ENCODE measurements at regions not wholly inside any gene's neighbourhood (a gene's known extent, or its start where the extent isn't known, plus 50 kb on each side); places are given as distances from the start of the nearest gene placed in this dataset.
"Not testable (repeated sequence)": the region's sequence is repeated elsewhere in the genome, so short reads cannot be mapped to it uniquely, and the experiment has no call there.

DNA sequence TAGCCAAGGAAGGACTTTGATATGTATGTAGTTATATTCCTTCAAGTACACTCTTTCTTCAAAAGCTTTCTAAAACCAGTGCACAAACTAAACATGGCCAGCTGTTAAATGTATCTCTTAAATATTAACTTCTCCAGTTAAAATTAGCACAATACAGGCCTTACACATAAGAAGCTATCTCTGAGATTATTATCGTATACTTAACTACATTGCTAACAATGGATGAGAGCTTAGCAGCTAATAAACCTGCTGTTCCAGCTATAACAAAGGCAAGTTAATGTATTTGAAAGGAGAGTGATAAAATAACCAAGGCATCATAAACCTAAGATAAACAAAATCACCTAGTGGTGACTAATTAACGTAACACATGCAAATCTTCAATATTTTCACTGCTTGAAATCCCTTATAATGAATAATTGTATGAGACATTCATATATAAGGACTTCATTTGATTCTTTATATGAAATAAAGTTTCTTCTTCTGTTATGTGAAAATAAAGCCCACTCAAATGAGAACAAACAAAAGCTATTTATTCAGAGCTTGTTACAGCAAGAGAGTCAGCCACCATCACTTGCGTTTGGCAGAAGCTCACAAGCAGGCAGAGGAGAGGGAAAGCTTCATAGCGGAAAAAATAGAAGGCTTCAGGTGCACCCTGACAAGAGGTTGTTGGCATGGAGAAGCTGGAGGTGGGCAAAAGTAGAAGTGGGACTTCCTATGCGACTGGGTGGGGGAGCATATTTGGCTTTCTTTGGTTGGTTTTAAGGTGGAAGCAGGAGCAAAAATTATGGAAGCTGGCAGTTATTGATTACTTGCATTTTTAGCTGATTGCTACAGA is 274.1 kb upstream of the CHRM3 start:
- DNase-seq (ENCODE audit: low read depth) = no peak

DNA sequence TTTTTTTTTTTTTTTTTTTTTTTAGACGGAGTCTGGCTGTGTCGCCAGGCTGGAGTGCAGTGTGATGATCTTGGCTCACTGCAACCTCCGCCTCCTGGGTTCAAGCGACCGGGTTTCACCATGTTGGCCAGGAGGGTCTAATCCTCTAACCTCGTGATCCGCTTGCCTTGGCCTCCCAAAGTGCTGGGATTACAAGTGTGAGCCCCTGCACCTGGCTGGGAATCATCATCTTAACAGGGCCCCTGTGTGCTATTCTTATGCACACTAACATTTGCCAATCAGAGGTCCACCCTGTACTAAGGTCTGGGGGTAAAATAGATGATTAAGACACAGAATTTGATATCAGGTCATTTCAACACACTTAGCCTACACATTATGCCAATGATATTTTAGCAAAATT is 278.7 kb upstream of the CHRM3 start:
- DNase-seq (ENCODE audit: low read depth) = no peak

DNA sequence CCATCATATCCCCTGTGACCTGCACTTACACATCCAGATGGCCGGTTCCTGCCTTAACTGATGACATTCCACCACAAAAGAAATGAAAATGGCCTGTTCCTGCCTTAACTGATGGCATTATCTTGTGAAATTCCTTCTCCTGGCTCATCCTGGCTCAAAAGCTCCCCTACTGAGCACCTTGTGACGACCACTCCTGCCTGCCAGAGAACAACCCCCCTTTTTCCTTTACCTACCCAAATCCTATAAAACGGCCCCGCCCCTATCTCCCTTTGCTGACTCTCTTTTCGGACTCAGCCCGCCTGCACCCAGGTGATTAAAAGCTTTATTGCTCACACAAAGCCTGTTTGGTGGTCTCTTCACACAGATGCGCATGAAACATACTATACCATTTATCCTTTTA is 279.7 kb upstream of the CHRM3 start:
- not testable (repeated sequence) for DNase-seq (ENCODE audit: low read depth)

DNA sequence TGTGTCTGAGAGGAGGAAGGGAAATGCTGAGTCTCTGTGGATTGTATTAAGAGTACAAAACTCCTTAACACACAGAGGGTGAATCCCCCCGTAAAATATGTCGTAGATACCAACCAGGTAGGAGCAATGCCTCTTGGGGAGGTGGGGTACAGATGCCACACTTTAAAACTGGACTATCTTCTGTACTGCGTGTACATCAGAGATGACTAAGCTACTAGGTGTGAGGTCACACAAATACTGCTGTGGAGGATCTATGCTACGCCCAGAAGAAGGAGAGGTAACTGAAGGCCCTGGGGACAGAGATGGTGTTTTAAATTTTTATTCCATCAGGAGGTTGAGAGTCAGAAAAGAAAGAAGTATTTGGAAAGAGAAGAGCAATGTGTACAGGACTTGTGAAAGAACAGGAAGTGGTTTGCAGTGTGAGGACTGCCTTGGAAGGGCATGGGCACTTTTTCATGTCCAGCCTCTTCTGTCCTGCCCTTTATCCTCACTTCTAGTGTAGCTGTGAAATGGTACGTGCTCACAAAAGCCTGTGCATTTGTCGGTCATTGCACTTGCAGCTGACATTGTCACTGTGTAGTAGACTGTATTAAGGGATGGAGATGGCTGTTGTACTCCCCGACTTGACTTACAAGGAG is 287.8 kb upstream of the CHRM3 start:
- DNase-seq (ENCODE audit: low read depth) = no peak

DNA sequence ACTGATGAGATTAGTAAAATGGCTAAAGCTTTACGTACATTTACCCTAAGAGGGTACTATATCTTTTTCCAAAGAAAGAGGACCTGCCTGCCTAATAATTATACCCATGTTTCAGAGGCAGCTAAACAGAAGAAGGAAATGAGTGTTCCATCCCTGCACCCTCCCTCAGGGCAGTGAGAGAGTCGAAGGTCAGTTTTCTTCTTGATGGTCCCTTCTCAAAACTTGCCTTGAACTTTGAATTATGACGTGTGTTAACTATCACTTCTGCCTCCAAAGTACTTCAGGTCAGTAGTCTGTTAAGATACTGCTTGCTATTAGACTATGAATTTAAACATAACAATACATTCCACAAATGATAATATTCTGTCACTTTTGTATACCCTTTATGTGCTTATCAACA is 294.8 kb upstream of the CHRM3 start:
- no peak for DNase-seq (ENCODE audit: low read depth)

DNA sequence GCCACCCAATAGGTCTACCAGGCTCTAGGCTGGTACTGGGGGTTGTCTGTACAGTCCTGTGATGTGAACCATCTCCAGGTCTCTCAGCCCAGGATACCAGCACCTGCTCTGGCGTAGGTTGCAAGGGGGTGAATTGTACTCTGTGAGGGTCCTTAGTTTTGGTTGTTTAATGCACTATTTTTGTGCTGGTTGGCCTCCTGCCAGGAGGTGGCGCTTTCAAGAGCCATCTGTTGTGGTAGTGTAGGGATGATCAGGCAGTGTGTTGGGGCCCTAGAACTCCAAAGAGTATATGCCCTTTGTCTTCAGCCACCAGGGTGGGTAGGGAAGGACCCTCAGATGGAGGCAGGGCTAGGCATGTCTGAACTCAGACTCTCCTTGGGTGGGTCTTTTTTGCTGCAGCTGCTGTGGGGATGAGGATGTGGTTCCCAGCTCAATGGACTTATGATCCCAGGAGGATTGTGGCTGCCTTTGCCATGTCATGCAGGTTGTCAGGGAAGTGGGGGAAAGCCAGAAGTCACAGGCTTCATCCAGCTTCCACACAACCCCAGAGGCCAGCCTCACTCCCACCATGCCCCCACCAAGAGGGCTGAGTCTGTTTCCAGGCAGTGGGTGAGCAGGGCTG is 301.8 kb upstream of the CHRM3 start:
- DNase-seq (ENCODE audit: low read depth) = no peak

DNA sequence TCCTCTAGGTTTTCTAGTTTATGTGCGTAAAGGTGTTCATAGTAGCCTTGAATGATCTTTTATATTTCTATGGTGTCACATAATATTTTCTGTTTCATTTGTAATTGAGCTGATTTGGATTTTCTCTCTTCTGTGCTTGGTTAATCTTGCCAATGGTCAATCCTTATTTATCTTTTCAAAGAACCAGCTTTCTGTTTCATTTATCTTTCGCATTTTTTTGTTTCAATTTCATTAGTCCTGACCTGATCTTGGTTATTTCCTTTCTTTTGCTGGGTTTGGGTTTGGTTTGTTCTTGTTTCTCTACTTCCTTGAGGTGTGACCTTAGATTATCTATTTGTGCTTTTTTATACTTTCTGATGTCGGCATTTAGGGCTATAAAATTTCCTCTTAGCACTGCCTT is 304.4 kb upstream of the CHRM3 start:
- not testable (repeated sequence) for DNase-seq (ENCODE audit: low read depth)

DNA sequence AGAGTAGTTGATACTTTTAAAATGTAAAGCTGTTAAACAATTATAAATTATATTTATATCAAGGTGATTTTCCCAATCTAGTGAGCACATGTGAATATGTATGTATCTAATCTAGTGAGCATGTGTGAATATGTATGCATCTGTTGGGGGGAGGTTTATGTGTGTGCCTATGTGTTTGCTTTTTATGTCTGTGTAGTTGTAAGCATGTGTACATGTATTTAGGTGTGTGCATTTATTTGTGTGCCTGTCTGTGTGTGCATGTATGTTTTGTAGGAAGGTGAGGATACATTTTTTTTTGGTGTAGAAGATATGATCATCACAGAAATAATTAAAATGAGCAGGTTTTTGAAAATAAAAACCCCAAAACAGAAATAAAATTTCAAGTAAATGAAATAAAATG is 318.9 kb upstream of the CHRM3 start:
- DNase-seq (ENCODE audit: low read depth) = no peak

DNA sequence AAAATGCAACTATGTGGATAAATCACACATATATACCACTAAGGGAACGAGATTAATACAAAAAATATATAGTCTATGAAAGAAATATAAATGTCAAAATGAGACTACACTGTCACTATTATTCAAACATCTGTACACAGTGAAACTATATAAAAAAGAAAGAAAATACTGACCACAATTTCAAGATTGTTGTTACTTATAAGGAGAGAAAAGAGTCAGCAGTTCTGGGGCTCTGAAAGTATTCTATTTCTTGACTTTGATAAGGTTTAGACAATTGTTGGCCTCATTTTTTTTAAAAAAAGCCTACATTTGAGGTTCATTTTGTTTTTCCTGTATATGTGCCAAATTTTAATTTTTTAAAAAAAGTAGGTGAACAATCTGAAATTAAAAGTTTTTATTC is 319.3 kb upstream of the CHRM3 start:
- DNase-seq (ENCODE audit: low read depth) = no peak

DNA sequence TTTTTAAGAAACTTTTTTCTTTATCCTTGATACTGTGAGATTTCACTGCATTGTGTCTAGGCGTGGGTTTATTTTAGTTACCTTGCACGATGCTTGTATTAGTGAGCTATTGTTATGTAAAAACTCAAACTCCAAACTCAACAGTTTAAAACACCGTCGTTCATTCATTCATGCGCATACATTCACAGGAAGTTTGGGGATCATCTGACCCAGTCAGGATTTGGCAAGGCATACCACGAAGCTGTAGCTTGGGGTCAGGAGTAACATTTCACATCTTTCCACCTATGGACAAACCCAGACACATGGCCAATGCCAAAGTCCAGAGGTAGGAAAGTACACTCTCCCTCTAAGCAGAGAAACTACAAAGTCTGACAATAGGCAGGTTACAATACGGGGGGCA is 324.6 kb upstream of the CHRM3 start:
- no peak for DNase-seq (ENCODE audit: low read depth)

DNA sequence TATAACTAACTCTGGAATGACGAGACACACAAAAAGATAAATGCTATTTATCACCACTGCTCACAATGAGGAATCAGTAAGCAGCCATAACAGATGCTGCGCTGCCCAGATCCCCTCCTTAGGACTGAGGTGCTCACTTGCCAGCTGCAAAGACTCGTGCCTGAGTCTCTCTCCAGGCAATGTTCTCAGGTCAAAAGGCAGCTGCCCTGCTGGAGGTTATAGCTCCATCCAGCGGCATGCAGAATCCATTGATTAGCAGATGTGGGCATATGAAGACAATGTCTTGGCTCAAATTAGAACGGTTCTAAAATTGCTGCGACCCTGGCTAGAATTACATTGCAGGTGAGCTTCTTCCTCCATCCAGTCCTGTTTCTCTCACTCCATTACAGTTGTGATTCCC is 328.2 kb upstream of the CHRM3 start:
- DNase-seq (ENCODE audit: low read depth) = no peak

DNA sequence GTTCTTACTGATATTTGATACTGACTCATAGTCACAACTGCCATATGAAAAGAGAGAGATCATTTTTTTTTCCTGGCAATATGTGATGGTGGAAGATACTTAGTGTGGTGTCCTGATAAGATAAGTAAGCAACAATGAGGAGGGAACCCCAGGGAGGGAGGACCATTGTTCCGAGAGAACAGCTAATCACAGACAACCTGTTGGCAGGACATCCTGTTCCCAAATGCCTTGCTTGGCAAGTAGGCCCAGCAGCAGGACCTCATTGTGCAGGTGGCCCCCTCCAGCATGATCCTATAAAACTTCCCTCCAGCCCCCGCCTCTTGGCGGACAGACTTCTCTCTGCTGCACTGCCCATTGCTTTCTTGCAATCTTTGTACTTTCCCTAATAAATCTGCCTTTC is 329.4 kb upstream of the CHRM3 start:
- DNase-seq (ENCODE audit: low read depth) = no peak

DNA sequence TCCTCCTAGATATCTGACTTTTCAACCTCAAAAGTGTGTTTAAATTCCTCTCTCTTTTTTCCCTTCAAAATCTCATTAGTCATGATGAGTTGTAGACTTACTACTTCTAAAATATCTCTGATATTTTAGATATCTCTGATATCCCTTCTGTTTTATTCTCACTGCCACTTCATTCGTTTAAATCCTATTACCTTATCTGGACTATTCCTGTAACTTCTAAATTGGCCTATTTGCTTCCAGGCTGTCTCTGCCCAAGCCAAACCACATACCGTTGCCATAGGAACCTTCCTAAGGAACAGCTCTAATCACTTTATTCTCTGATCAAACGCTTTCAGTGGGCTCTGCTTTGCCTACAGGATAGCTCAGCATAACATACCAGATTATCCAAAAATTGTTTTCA is 333.1 kb upstream of the CHRM3 start:
- DNase-seq (ENCODE audit: low read depth) = no peak

DNA sequence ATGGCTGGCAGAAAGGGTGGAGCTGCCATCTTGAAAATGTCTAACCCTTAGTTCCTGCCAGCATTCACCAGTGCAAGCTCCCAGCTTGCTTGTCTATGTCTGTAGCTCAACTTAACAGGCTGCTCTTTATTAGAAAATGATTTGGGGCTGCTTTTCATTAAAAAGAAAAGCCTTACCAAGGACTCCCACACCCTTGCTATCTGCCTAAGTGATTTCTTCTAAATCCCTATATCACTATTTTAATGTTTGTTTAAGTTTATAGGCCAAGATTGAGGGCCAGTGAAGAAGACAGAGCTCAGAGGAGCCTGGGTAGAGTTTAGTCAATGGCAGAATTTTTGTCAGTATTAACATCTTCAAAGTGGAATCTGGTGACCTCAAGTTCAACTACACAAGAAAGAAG is 336.8 kb upstream of the CHRM3 start:
- no peak for DNase-seq (ENCODE audit: low read depth)

DNA sequence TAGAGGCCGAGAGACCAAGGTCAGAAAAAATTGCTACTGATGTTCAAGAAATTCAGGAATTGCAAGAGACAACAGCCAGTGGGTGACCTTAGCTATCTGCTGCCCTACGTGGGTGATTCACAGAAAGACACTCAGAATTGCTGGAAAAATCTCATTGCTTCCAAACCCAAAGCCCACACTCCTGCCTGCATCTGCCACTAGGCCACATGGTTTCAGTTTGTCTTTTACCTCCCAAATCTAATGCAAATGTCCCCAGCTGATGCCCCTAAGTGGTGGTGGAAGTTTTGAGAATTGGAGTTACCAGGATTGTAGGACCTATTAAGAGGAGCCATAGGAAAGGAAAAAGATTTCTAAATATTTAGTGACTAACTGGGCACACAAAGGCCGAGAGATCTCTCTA is 341.5 kb upstream of the CHRM3 start:
- DNase-seq (ENCODE audit: low read depth) = no peak

DNA sequence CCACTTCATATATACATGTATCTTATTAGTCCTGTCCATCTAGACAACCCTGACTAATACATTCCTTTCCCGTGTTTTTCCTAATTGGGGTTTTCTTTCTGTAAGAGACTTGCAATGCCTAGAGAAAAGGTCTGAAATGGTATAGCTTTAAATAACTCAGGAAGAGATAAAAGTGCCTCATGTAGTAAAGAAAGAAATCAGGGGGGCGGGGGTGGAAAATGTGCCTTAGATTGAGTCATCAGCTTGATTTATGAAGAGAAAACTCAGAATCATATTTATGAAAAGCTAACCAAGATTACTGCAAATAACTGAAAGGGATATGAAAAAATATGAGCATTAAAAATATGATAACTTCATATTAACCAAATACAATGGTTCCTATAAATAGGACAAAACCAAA is 345.8 kb upstream of the CHRM3 start:
- no peak for DNase-seq (ENCODE audit: low read depth)

DNA sequence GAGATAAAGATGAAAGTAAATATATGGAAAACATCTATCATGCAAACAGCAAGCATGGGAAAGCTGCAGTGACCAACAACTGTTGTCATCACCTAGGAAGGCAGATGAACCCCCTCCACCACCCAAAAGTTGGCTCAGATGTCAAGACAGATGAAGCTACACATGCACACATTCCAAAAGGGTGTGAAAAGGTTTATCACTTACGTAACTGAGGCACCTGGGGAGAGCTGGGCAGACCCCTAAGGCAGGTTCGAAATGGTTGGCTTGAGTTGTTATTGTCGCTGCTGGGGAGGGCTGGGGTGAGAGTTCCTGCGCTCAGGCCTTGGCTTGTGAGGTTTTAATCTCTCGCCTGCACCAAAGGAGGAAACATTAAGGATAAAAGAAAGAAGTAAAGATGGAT is 355.1 kb upstream of the CHRM3 start:
- no peak for DNase-seq (ENCODE audit: low read depth)

DNA sequence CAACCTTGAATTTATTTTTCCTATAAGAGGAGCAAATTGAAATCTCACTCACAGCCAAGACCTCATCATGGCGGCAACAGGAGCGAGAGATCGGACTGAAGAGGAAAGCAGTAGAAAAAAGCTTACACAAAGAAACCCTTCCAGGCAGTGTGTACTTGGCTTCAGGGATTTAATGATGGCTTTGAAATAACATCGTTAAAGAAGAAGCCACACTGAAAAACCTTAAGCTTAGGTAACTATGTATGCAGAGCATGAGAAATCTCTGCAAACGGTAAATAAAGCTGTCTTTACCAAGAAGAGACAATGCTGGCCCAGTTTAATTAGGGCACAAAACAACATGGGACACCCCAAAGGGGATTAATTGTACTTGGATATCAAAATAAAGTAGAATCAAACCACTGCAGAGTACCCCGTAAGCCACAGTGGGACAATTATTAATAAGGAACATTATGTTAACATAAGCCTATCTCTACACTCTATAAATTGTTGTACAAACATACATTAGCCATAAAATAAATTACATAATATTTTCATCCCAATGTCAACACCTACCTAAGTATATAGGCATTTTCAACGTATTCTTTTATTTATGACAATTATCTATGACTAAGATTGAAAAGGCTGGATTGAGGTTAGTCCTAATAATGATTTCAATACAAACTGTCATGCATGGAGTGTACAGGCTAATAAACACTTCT is 360.2 kb upstream of the CHRM3 start:
- no peak for DNase-seq (ENCODE audit: low read depth)

DNA sequence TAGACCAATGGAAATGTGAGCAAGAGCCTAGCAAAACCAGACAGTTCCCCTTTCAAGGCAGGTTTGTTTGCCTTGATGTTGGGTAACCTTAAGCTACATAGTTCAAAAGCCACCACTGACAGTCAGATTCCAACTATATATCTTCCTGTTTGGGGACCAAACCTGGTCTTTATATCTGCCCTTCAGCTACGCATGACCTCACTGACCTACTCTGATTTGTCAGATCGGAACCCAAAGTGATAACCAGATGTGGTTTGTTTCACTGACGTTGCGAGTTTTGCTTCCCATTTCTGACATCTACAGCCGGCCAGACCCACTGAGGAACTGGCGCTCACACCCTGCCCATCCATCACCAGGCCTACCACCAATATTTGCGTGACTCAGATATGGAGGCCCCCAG is 361.1 kb upstream of the CHRM3 start:
- DNase-seq (ENCODE audit: low read depth) = no peak

DNA sequence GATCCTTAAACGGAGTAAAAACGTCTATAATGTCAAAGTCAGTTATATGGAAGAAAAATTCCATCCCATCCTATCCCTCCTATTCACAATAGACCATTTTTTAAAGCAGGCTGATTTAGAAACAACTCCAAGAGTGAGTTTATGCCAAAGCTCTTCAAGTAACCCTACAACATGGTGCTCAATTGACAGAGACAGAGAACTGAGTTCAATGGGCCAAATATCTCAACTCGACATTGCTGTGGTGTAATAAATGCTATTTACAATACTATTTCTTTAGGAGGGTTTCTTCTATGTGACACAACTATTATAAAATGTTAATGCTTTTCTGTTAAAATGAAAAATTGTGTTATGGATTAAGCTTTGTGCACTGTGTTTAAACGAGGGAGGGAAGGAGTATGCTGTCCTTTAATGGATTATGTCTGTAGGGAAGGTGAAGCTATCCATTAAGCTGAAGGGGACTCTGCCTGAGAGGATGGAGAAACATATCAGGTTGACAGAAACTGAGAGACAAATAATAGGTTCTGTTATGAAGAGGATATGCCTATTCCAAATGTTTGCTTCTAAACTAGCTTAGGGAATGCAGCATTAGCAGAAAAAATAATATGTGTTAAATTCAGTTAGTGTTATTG is 362.5 kb upstream of the CHRM3 start:
- DNase-seq (ENCODE audit: low read depth) = no peak

DNA sequence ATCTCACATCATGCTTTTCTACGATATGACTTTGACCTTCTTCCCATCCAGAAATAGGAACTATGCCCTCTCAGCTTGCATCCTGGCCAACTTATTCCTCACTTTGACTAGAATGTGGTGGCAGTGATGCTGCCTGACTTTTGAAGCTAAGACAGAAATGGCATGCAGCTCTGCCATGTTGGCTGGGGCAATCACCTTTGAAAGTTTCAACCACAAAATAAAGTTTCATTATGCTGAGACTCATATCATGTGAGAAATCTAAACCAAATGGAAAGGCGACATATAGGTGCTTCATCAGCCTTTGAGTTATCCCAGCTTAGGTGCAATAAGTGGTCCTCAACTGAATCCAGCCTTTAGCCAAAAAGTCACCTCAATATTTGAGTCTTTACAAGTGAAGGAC is 370.0 kb upstream of the CHRM3 start:
- DNase-seq (ENCODE audit: low read depth) = no peak

DNA sequence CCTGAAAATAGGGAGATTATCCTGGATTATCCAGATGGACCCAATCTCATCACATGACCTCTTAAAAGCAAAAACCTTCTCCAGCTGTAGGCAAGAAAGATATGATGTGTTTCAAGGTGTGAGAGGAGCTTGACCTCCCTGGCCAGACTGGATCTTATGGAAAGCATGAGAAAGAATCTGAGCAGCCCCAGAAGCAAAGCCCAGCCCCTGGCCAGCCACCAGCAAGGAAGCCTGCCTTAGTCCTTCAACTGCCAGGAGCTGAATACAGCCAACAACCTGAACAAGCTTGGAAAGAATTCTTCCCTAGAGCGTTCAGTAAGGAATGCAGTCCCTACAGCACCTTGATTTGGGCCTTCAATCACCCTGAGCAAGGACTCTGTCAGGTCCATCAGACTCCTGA is 375.0 kb upstream of the CHRM3 start:
- no peak for DNase-seq (ENCODE audit: low read depth)

All from forelimb muscle (tissue), 1 donor.